ENCODE measurements at regions not wholly inside any gene's neighbourhood (a gene's known extent, or its start where the extent isn't known, plus 50 kb on each side); places are given as distances from the start of the nearest gene placed in this dataset.

GRCh38 chr3:31262201-31262600 lies 270.5 kb upstream of the STT3B start:
- TF ChIP-seq CTCF (IDR thresholded peaks at IDR 0.05) (no peak), POLR2AphosphoS5 (IDR thresholded peaks at IDR 0.05) (no peak), EP300 (IDR thresholded peaks at IDR 0.05) (no peak), POLR2A (IDR thresholded peaks at IDR 0.05) (no peak)
- Histone ChIP-seq H3K36me3 (no peaks in the 10 kb centered on the region), H3K4me1 (no peaks in the 10 kb centered on the region), H3K27me3 (no peaks in the 10 kb centered on the region), H3K9me3 (no peaks in the 10 kb centered on the region), H3K4me3 (no peak overlapping the region), H3K27ac (no peak overlapping the region)
- 93 to 94% methylated on average over 2 of the region's 2 CpGs for WGBS, 2 donors
- ATAC-seq (ENCODE audit: low FRiP score in 2 of 2) (no peak), DNase-seq (no peak)

- TF ChIP-seq EP300 (IDR thresholded peaks at IDR 0.05) (no peak), CTCF (IDR thresholded peaks at IDR 0.05) (no peak), POLR2AphosphoS5 (IDR thresholded peaks at IDR 0.05) (no peak)
- no peaks in the 10 kb centered on the region for H3K36me3 ChIP-seq
Measured at GRCh38 chr3:31263897-31264296, 268.8 kb upstream of the STT3B start.

GRCh38 chr3:31265646-31266428 lies 266.9 kb upstream of the STT3B start:
- H3K27me3 ChIP-seq = no peaks in the 10 kb centered on the region
- DNase-seq = no peak
- no peaks in the 10 kb centered on the region for H3K9me3 ChIP-seq
- no peak overlapping the region for H3K4me3 ChIP-seq
- 55 to 62% methylated on average over 5 of the region's 5 CpGs for WGBS, 2 donors
- peak overlapping the region in 1 of 4 donors; percentile 38 for H3K27ac ChIP-seq
- TF ChIP-seq POLR2A (IDR thresholded peaks at IDR 0.05) = no peak
- TF ChIP-seq EP300 (IDR thresholded peaks at IDR 0.05) = peak in 1 of 4 donors; percentile 15
- TF ChIP-seq CTCF (IDR thresholded peaks at IDR 0.05) = no peak
- peak in 1 of 2 donors; percentile 27 for TF ChIP-seq POLR2AphosphoS5 (IDR thresholded peaks at IDR 0.05)
- no peaks in the 10 kb centered on the region for H3K4me1 ChIP-seq
- peak; percentile 11 to 86 for ATAC-seq (ENCODE audit: low FRiP score in 2 of 2)
- H3K36me3 ChIP-seq = no peaks in the 10 kb centered on the region

More at GRCh38 chr3:31263897-31264296, 268.8 kb upstream of the STT3B start:
- H3K4me3 ChIP-seq = no peak overlapping the region
- H3K9me3 ChIP-seq = no peaks in the 10 kb centered on the region
- 48 to 81% methylated on average over 1 of the region's 1 CpG for WGBS, 2 donors
- H3K27me3 ChIP-seq = no peaks in the 10 kb centered on the region
- H3K4me1 ChIP-seq = no peaks in the 10 kb centered on the region
- no peak overlapping the region for H3K27ac ChIP-seq
- ATAC-seq (ENCODE audit: low FRiP score in 2 of 2) (no peak), DNase-seq (no peak)

DNA sequence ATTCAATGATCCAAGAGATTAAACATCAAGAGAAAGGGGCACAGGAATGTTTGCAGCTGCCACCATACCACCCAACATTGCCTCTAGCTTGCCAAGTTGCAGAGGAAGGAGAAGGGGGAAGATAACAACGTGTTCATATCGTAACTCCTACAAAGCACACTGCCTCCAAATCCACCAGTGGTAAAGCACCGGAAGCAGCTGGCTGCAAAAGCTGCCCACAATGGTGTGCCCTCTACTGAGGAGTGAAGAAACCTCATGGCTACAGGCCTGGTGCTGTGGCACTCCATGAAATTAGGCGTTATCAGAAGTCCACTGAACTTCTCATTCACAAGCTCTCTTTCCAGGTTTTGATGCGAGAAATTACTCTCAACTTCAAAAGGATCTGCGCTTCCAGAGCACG lies 263.9 kb upstream of the STT3B start:
- no peak overlapping the region for H3K4me3 ChIP-seq
- no peak overlapping the region for H3K27ac ChIP-seq
- no peaks in the 10 kb centered on the region for H3K36me3 ChIP-seq
- DNase-seq (no peak), ATAC-seq (ENCODE audit: low FRiP score in 2 of 2) (no peak)
- no peaks in the 10 kb centered on the region for H3K9me3 ChIP-seq
- peaks cover 0 to 3% (median 0%) of the 10 kb centered on the region in 4 donors for H3K4me1 ChIP-seq
- 66 to 67% methylated on average over 5 to 7 of the region's 7 CpGs for WGBS, 2 donors
- no peaks in the 10 kb centered on the region for H3K27me3 ChIP-seq
- no peak for TF ChIP-seq CTCF (IDR thresholded peaks at IDR 0.05)
- no peak for TF ChIP-seq POLR2A (IDR thresholded peaks at IDR 0.05)
- no peak for TF ChIP-seq EP300 (IDR thresholded peaks at IDR 0.05)
- TF ChIP-seq POLR2AphosphoS5 (IDR thresholded peaks at IDR 0.05) = no peak

DNA sequence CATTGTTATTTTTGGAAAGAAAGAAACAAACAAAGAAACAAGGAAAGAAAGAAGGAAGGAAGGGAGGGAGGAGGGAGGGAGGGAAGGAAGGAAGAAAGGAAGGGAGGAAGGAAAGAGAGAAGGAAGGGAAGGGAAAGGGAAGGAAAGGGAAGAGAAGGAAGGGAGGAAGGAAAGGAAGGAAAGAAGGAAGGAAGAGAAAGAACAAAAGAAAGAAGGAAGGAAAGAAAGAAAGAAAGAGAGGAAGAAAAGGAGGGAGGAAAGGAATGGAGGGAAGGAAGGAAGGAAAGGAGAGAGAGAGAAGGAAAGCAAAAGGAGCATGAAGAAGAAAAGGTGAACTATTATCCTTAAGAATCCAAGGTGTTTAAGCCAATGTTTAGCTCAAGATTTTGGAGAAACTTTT lies 262.7 kb upstream of the STT3B start:
- no peaks in the 10 kb centered on the region for H3K9me3 ChIP-seq
- no peaks in the 10 kb centered on the region for H3K36me3 ChIP-seq
- H3K27me3 ChIP-seq = no peaks in the 10 kb centered on the region
- ATAC-seq (ENCODE audit: low FRiP score in 2 of 2) (no peak), DNase-seq (no peak)
- no peak for TF ChIP-seq POLR2A (IDR thresholded peaks at IDR 0.05)
- TF ChIP-seq CTCF (IDR thresholded peaks at IDR 0.05) = no peak
- TF ChIP-seq POLR2AphosphoS5 (IDR thresholded peaks at IDR 0.05) = no peak
- TF ChIP-seq EP300 (IDR thresholded peaks at IDR 0.05) = no peak
- no peak overlapping the region for H3K27ac ChIP-seq
- H3K4me1 ChIP-seq = peaks cover 5 to 15% (median 9%) of the 10 kb centered on the region in 4 donors
- H3K4me3 ChIP-seq = no peak overlapping the region
